ENCODE measurements at regions not wholly inside any gene's neighbourhood (a gene's known extent, or its start where the extent isn't known, plus 50 kb on each side); places are given as distances from the start of the nearest gene placed in this dataset.

- DNase-seq = no peak
Observed at GRCh38 chr9:82161876-82162275, 173.3 kb downstream of the SPATA31D1 start.

DNA sequence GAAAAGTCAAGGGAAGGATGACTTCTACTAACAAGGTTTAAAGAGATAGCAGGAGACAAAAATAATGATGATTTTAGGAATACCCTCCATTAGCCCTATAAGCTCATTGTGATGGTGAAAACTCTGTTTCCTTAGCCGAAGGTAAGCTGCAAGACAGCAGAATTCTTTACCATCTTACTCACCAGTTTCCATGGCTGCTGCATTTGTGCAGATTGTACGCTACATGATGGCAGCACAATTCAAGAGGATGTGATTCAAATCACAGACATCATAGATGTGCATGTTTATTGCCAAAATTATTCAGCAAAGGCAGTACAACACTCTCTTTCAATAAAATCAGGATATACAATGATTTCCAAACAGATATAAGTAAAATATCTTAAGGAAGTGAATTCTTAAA, 175.6 kb downstream of the SPATA31D1 start:
- DNase-seq = no peak

DNA sequence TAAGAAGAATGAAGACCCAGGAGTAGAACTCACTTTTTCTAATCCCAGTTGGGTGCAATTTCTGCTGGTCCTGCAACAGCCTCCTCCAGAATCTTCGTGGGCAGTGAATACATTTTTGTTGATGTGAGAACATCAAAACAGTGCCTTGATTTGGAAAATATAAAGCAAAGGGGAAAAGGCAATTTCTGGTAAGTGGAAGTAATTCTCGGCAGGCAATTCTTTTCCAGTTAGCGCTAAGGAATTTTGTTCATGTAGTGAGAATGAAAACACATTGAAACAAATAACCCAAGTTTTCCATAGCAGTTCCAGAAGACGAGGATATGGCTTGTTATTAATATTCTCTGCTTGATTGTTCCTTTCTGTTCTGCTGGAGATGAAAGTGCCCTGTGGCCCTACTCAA, 178.7 kb downstream of the SPATA31D1 start:
- DNase-seq = no peak

- DNase-seq = no peak
Observed at GRCh38 chr9:82168585-82168984, 180.0 kb downstream of the SPATA31D1 start.

GRCh38 chr9:82170866-82171265, 182.3 kb downstream of the SPATA31D1 start:
- no peak for DNase-seq

GRCh38 chr9:82171271-82171670, 182.7 kb downstream of the SPATA31D1 start:
- no peak for DNase-seq

GRCh38 chr9:82180711-82181110, 192.1 kb downstream of the SPATA31D1 start:
- no peak for DNase-seq

GRCh38 chr9:82183181-82183860, 194.7 kb downstream of the SPATA31D1 start:
- no peak for DNase-seq

DNA sequence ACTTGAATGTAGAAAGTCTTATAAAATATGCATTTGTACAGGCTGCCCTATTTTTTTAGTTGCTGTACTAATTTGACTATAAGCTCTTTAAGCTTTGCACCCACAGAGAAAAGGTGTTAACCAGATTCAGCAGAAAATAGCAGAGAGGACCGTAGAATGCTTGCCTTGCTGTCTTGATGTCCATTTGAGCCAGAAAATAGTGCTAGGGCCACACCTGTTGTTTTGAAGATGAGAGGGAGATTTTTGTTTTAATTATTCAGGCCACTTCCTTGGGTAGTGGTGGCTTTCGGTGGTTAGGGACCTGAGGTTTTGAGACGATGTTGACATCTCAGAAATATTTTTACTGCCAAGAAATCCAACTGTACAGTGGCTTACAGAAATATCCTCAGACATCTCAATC, 196.0 kb downstream of the SPATA31D1 start:
- DNase-seq = no peak

- DNase-seq = no peak
Observed at GRCh38 chr9:82188817-82189216, 200.2 kb downstream of the SPATA31D1 start.

DNA sequence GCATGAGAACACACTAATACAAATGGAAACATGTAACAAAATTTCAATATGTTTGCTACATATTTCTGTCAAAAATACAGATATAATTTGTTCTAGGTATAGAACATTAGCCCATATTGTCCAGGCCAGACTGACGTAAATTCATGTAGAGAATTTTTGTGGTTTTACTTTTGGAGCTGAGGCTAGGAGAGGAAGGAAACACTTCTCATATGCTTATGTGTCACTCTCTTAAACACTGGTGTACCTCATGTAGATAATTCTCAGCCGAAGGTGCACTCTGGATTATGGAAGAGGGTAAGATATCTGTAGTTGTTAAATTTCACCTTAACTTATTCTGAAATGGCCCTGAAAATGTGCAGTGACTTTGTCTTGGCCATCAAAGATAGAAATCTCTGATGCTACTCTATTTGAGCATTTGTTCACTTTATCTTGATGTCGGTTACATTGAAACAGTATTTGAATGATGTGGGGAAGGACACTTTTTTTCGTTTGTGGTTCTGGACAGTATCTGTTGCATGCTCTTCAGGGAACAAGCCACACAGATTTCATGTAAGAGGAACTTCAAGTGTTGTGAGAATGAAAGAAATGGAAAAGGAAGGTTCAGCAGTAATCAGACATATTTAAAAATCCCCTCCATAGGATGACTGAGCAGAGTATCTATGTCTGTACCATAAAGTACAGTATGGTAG, 202.7 kb downstream of the SPATA31D1 start:
- DNase-seq = no peak

GRCh38 chr9:82192211-82192610, 203.6 kb downstream of the SPATA31D1 start:
- no peak for DNase-seq

GRCh38 chr9:82196622-82197441, 208.3 kb downstream of the SPATA31D1 start:
- DNase-seq = no peak

GRCh38 chr9:82201196-82201595, 212.6 kb downstream of the SPATA31D1 start:
- DNase-seq = no peak

GRCh38 chr9:82202808-82203207, 214.2 kb downstream of the SPATA31D1 start:
- DNase-seq = no peak

GRCh38 chr9:82206490-82206889, 217.9 kb downstream of the SPATA31D1 start:
- no peak for DNase-seq

DNA sequence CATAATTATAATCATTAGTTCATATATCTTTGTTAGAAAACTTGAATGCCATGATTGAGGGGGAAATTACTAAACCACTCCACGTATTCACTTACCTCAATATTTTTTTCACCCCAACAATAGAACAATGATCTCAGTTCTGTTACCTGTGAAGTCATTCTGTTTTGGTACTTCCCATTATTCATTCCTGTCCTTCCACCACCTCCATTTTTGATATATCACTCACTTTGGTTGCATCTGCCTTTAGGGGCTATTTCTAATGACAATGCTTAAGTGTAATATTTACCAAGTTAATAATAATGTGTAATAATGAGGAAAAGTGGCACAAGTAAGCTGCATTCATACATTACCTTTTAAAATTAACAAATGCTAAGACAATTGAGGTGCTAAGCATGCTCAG, 218.4 kb downstream of the SPATA31D1 start:
- DNase-seq = no peak

DNA sequence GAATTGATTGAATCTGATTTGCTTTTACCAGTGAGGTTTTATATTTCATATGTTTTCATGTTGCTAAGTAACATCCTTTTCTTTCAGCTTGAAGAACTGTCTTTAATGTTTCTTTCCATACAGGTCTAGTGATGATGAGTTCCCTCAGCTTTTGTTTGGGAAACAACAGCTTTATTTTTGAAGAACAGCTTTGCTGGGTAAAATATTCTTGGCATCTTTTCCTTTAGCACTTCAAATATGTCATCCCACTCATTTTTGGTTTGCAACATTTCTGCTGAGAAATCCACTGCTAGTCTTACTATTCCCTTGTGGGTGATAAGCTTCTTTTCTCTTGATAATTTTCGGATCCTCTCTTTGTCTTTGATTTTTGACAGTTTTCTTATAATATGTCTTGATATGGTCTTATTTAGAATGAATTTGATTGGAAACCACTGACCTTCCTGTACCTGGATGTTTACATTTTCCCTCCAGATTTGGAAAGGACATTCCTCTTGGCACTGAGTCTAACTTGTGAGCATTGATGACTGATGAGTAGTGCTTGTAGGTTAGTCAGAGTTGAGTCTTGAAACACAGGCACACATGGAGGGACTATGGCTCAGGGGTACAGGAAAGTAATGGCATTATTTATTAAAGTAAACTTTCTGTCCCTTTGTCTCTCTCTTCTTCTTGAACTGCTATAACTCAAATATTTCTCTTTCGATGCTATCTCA, 220.3 kb downstream of the SPATA31D1 start:
- DNase-seq = no peak

DNA sequence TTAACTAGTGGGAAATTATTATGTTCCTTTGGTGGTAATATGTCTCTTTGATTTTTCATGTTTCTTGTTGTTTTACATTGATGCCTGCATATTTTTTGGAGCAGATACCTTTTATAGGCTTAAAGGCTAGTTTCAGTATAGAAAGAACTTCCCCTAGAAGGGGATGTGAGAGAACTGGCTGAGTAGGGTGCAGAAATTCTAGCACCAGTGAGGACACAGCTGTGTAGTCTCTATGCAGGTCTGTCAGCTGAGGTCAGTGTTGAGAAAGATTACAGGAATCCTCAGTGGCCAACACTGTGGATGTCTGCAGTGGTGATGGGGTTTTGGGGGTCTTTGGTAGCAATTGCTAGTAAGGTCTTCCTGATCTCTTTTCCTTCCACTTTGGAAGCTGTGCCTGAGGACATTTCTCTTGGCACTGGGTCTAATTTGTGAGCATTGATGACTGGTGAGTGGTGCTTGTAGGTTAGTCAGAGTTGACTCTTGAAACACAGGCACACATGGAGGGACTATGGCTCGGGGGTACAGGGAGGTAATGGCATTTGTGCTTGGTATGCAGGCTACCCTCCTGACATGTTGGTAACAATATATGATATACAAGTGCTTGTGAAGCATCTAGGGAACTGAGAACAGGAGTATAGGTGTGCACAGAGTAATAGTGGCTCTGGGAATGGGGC, 221.4 kb downstream of the SPATA31D1 start:
- no peak for DNase-seq

DNA sequence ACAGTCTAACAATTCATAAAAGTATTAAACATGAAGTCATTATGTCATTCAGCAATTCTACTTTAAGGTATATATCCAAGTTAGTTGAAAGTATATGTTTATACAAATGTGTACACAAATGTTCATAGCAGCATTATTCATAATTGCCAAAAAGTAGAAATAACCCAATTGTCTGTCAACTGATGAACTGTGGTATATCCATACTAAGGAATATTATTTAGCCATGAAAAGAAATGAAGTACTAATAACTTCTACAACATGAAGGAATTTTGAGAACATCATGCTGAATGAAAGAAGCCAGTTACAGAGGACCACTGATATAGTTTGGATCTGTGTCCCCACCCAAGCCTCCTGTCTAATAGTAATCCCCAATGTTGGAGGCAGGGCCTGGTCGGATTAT, 224.3 kb downstream of the SPATA31D1 start:
- DNase-seq = no peak

GRCh38 chr9:82216435-82216834, 227.9 kb downstream of the SPATA31D1 start:
- no peak for DNase-seq

DNA sequence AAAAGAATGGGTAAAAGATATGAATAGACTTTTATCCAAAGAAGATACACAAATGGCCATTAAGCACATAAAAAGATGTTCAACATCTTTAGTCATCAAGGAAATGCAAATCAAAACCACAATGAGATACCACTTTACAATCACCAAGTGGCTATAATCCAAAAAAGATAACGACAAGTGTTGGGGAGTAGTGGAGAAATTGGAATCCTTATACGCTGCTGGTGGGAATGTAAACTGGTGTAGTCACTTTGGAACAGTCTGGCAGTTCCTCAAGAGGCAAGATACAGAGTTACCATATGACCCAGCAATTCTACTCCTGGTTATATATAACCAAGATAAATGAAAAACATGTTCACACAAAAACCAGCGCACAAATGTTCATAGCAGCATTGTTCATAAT, 234.9 kb downstream of the SPATA31D1 start:
- no peak for DNase-seq

DNA sequence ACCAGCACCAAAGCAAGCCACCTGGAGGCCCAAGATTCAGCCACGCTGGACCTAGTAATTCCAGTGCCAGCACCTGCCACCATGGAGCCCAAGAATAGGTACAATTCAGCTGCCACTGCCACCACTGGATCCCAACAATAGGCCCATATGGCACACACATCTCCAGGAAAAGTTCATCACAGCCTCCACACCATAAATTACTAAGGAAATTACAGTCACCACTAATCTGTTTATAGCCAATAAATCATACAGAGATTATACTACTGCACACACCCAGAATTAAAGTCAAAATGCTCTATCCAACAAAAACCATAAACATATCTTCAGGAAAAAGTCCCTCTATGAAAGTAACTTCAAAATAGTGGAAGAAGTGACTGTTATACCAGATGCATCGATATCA, 242.8 kb downstream of the SPATA31D1 start:
- no peak for DNase-seq

All from CD4-positive, alpha-beta T cell treated with Interleukin-1 beta for 1 hour (primary cell).